ENCODE measurements at regions not wholly inside any gene's neighbourhood (a gene's known extent, or its start where the extent isn't known, plus 50 kb on each side); places are given as distances from the start of the nearest gene placed in this dataset.

- TF ChIP-seq CTCF (IDR thresholded peaks at IDR 0.05): no peak
- intact Hi-C loops (cut with DNase I): no loop called here
- no peaks in the 10 kb centered on the region for H3K27me3 ChIP-seq
These were observed 506.9 kb downstream of the NR2F2 start for GRCh38 chr15:96837241-96837970.

GRCh38 chr15:96838081-96838480, 507.6 kb downstream of the NR2F2 start:
- Histone ChIP-seq H3K9me3 (peaks cover 0 to 9% of the 10 kb centered on the region in 2 donors), H3K4me1 (no peaks in the 10 kb centered on the region), H3K36me3 (no peaks in the 10 kb centered on the region), H3K27me3 (no peaks in the 10 kb centered on the region), H3K4me3 (no peak overlapping the region), H3K27ac (no peak overlapping the region)
- intact Hi-C loops (cut with DNase I): no loop called here
- DNase-seq (ENCODE audit: low spot score in 2 of 2): no peak
- TF ChIP-seq CTCF (IDR thresholded peaks at IDR 0.05): no peak

More at GRCh38 chr15:96837241-96837970, 506.9 kb downstream of the NR2F2 start:
- Histone ChIP-seq H3K4me3 (no peak overlapping the region), H3K4me1 (no peaks in the 10 kb centered on the region), H3K27ac (no peak overlapping the region), H3K36me3 (no peaks in the 10 kb centered on the region), H3K9me3 (peaks cover 0 to 9% of the 10 kb centered on the region in 2 donors)
- no peak for DNase-seq (ENCODE audit: low spot score in 2 of 2)

GRCh38 chr15:96849271-96849900, 518.9 kb downstream of the NR2F2 start:
- Histone ChIP-seq H3K27me3 (no peaks in the 10 kb centered on the region), H3K9me3 (no peaks in the 10 kb centered on the region), H3K36me3 (no peaks in the 10 kb centered on the region), H3K4me1 (no peaks in the 10 kb centered on the region), H3K4me3 (no peak overlapping the region), H3K27ac (no peak overlapping the region)
- intact Hi-C loops (cut with DNase I): no loop called here
- DNase-seq (ENCODE audit: low spot score in 2 of 2): no peak
- TF ChIP-seq CTCF (IDR thresholded peaks at IDR 0.05): no peak

GRCh38 chr15:96851613-96852012, 521.1 kb downstream of the NR2F2 start:
- Histone ChIP-seq H3K27me3 (no peaks in the 10 kb centered on the region), H3K36me3 (no peaks in the 10 kb centered on the region), H3K4me3 (no peak overlapping the region), H3K9me3 (no peaks in the 10 kb centered on the region), H3K4me1 (no peaks in the 10 kb centered on the region), H3K27ac (no peak overlapping the region)
- DNase-seq (ENCODE audit: low spot score in 2 of 2): no peak
- TF ChIP-seq CTCF (IDR thresholded peaks at IDR 0.05): no peak
- intact Hi-C loops (cut with DNase I): no loop called here

- no peak for DNase-seq (ENCODE audit: low spot score in 2 of 2)
- Histone ChIP-seq H3K4me1 (no peaks in the 10 kb centered on the region), H3K27me3 (no peaks in the 10 kb centered on the region), H3K27ac (no peak overlapping the region), H3K36me3 (no peaks in the 10 kb centered on the region), H3K9me3 (no peaks in the 10 kb centered on the region), H3K4me3 (no peak overlapping the region)
- TF ChIP-seq CTCF (IDR thresholded peaks at IDR 0.05): no peak
- intact Hi-C loops (cut with DNase I): no loop called here
These were observed 528.2 kb downstream of the NR2F2 start for GRCh38 chr15:96858694-96859093.
